Mesothelial cell of epicardium (in vitro differentiated cells): ENCODE measurements at regions not wholly inside any gene's neighbourhood (a gene's known extent, or its start where the extent isn't known, plus 50 kb on each side); places are given as distances from the start of the nearest gene placed in this dataset.

Source experiments
- DNase-seq, 2 experiments: peaks; one replicate each; pipeline ENCODE4 v3.0.0; 2021; ENCODE audit warnings: low spot score in 2 of 2; ENCODE audit not compliant: unreplicated experiment in 2 of 2
- H3K27ac Mint-ChIP-seq: 2 replicates; pipeline ENCODE4 v1.8.0; 2021; ENCODE audit warnings: mixed read lengths
- H3K27me3 Mint-ChIP-seq: 2 replicates; pipeline ENCODE4 v1.8.0; 2021; ENCODE audit warnings: low read depth, mixed read lengths
- H3K36me3 Mint-ChIP-seq: 2 replicates; pipeline ENCODE4 v1.8.0; 2021; ENCODE audit warnings: mixed read lengths
- H3K4me1 Mint-ChIP-seq: 2 replicates; pipeline ENCODE4 v1.8.0; 2021; ENCODE audit warnings: mixed read lengths
- H3K4me3 Mint-ChIP-seq: 2 replicates; pipeline ENCODE4 v1.8.0; 2021; ENCODE audit warnings: mild to moderate bottlenecking, moderate library complexity, mixed read lengths
- H3K9me3 Mint-ChIP-seq: 2 replicates; pipeline ENCODE4 v1.8.0; 2021; ENCODE audit warnings: mixed read lengths
- CTCF ChIP-seq: fragments of 200-600 bp; sonication (generic); IDR thresholded peaks from one replicate; pipeline ENCODE4 v1.5.0; 2021; ENCODE audit warnings: antibody characterized with exemption; ENCODE audit not compliant: unreplicated experiment

GRCh38 chr12:98344046-98344930 lies 171.1 kb upstream of the TMPO start:
- H3K36me3 Mint-ChIP-seq, result no peaks in the 10 kb centered on the region
- no peak for DNase-seq
- no peak overlapping the region for H3K4me3 Mint-ChIP-seq
- H3K4me1 Mint-ChIP-seq, result peaks cover 14% of the 10 kb centered on the region
- no peak for TF ChIP-seq CTCF
- H3K27ac Mint-ChIP-seq, result no peak overlapping the region
- H3K27me3 Mint-ChIP-seq, result no peaks in the 10 kb centered on the region
- no peaks in the 10 kb centered on the region for H3K9me3 Mint-ChIP-seq

- TF ChIP-seq CTCF, result no peak
- Mint-ChIP-seq H3K27ac (no peak overlapping the region), H3K9me3 (no peaks in the 10 kb centered on the region), H3K4me1 (peaks cover 14% of the 10 kb centered on the region), H3K27me3 (no peaks in the 10 kb centered on the region), H3K4me3 (no peak overlapping the region), H3K36me3 (no peaks in the 10 kb centered on the region)
- no peak for DNase-seq
Measured at GRCh38 chr12:98345308-98345876, 170.0 kb upstream of the TMPO start.

GRCh38 chr12:98351089-98351488 lies 164.3 kb upstream of the TMPO start:
- Mint-ChIP-seq H3K36me3 (no peaks in the 10 kb centered on the region), H3K27me3 (no peaks in the 10 kb centered on the region), H3K27ac (no peak overlapping the region), H3K4me3 (no peak overlapping the region), H3K9me3 (no peaks in the 10 kb centered on the region), H3K4me1 (peaks cover 5% of the 10 kb centered on the region)
- no peak for DNase-seq
- no peak for TF ChIP-seq CTCF

- Mint-ChIP-seq H3K27me3 (no peaks in the 10 kb centered on the region), H3K36me3 (no peaks in the 10 kb centered on the region), H3K4me1 (peaks cover 5% of the 10 kb centered on the region), H3K27ac (no peak overlapping the region), H3K4me3 (no peak overlapping the region), H3K9me3 (no peaks in the 10 kb centered on the region)
- no peak for DNase-seq
- TF ChIP-seq CTCF, result no peak
Measured at GRCh38 chr12:98351784-98352183, 163.6 kb upstream of the TMPO start.

GRCh38 chr12:98352218-98352811 lies 163.1 kb upstream of the TMPO start:
- peaks cover 5% of the 10 kb centered on the region for H3K4me1 Mint-ChIP-seq
- H3K9me3 Mint-ChIP-seq, result no peaks in the 10 kb centered on the region
- H3K27ac Mint-ChIP-seq, result no peak overlapping the region
- no peak overlapping the region for H3K4me3 Mint-ChIP-seq
- no peaks in the 10 kb centered on the region for H3K36me3 Mint-ChIP-seq
- TF ChIP-seq CTCF, result no peak
- no peak for DNase-seq
- no peaks in the 10 kb centered on the region for H3K27me3 Mint-ChIP-seq
